ENCODE measurements at regions not wholly inside any gene's neighbourhood (a gene's known extent, or its start where the extent isn't known, plus 50 kb on each side); places are given as distances from the start of the nearest gene placed in this dataset.

- Histone ChIP-seq H3K27me3 (ENCODE audit: control insufficient read depth, insufficient read depth, low read length) (no peaks in the 10 kb centered on the region), H3K36me3 (ENCODE audit: control insufficient read depth, insufficient read depth, low read length) (no peaks in the 10 kb centered on the region), H3K4me3 (ENCODE audit: low read depth, low read length) (no peak overlapping the region)
- FAIRE-seq (no peak), DNase-seq (ENCODE audit: low read depth) (no peak)
- TF ChIP-seq CTCF (IDR thresholded peaks at IDR 0.05; ENCODE audit: insufficient read depth, low read length, severe bottlenecking) = no peak
These were observed 471.7 kb downstream of the LRFN5 start for GRCh38 chr14:42078345-42078744.

GRCh38 chr14:42070031-42070430 is 463.4 kb downstream of the LRFN5 start:
- DNase-seq (ENCODE audit: low read depth) = no peak
- FAIRE-seq = no peak
- TF ChIP-seq CTCF (IDR thresholded peaks at IDR 0.05; ENCODE audit: insufficient read depth, low read length, severe bottlenecking) = no peak
- Histone ChIP-seq H3K27me3 (ENCODE audit: control insufficient read depth, insufficient read depth, low read length) (no peaks in the 10 kb centered on the region), H3K4me3 (ENCODE audit: low read depth, low read length) (no peak overlapping the region), H3K36me3 (ENCODE audit: control insufficient read depth, insufficient read depth, low read length) (no peaks in the 10 kb centered on the region)

GRCh38 chr14:42057111-42057510 is 450.4 kb downstream of the LRFN5 start:
- H3K27me3 ChIP-seq (ENCODE audit: control insufficient read depth, insufficient read depth, low read length) = no peaks in the 10 kb centered on the region
- DNase-seq (ENCODE audit: low read depth) (no peak), FAIRE-seq (no peak)
- no peaks in the 10 kb centered on the region for H3K36me3 ChIP-seq (ENCODE audit: control insufficient read depth, insufficient read depth, low read length)
- no peak overlapping the region for H3K4me3 ChIP-seq (ENCODE audit: low read depth, low read length)
- TF ChIP-seq CTCF (IDR thresholded peaks at IDR 0.05; ENCODE audit: insufficient read depth, low read length, severe bottlenecking) = no peak

GRCh38 chr14:42047421-42048055 is 440.9 kb downstream of the LRFN5 start:
- no peak for TF ChIP-seq CTCF (IDR thresholded peaks at IDR 0.05; ENCODE audit: insufficient read depth, low read length, severe bottlenecking)

GRCh38 chr14:42045383-42045782 is 438.7 kb downstream of the LRFN5 start:
- DNase-seq (ENCODE audit: low read depth) (no peak), FAIRE-seq (no peak)
- Histone ChIP-seq H3K36me3 (ENCODE audit: control insufficient read depth, insufficient read depth, low read length) (no peaks in the 10 kb centered on the region), H3K27me3 (ENCODE audit: control insufficient read depth, insufficient read depth, low read length) (no peaks in the 10 kb centered on the region), H3K4me3 (ENCODE audit: low read depth, low read length) (no peak overlapping the region)
- TF ChIP-seq CTCF (IDR thresholded peaks at IDR 0.05; ENCODE audit: insufficient read depth, low read length, severe bottlenecking) = no peak

More at GRCh38 chr14:42047421-42048055, 440.9 kb downstream of the LRFN5 start:
- Histone ChIP-seq H3K27me3 (ENCODE audit: control insufficient read depth, insufficient read depth, low read length) (no peaks in the 10 kb centered on the region), H3K4me3 (ENCODE audit: low read depth, low read length) (no peak overlapping the region), H3K36me3 (ENCODE audit: control insufficient read depth, insufficient read depth, low read length) (no peaks in the 10 kb centered on the region)
- no peak for FAIRE-seq
- DNase-seq (ENCODE audit: low read depth) = peak; percentile 0

- Histone ChIP-seq H3K36me3 (ENCODE audit: control insufficient read depth, insufficient read depth, low read length) (no peaks in the 10 kb centered on the region), H3K27me3 (ENCODE audit: control insufficient read depth, insufficient read depth, low read length) (no peaks in the 10 kb centered on the region), H3K4me3 (ENCODE audit: low read depth, low read length) (no peak overlapping the region)
- TF ChIP-seq CTCF (IDR thresholded peaks at IDR 0.05; ENCODE audit: insufficient read depth, low read length, severe bottlenecking) = no peak
- FAIRE-seq = no peak
- no peak for DNase-seq (ENCODE audit: low read depth)
These were observed 421.9 kb downstream of the LRFN5 start for GRCh38 chr14:42028607-42029006.
